Lower leg skin (tissue), 4 donors: ENCODE measurements at regions not wholly inside any gene's neighbourhood (a gene's known extent, or its start where the extent isn't known, plus 50 kb on each side); places are given as distances from the start of the nearest gene placed in this dataset.

Experiments used
- DNase-seq, 2 donors: peaks; one replicate each; pipeline ENCODE4 v3.0.0-alpha.2; 2019; ENCODE audit warnings: low spot score in 2 of 2
- H3K4me3 ChIP-seq: fragments of 200-600 bp; sonication (generic); 2 replicates; pipeline ENCODE4 v1.5.1; 2017; ENCODE audit warnings: mild to moderate bottlenecking, low read depth; ENCODE audit not compliant: poor library complexity, severe bottlenecking
- CTCF ChIP-seq, 3 donors: fragments of 450-650 bp; IDR thresholded peaks; one replicate each; pipeline ENCODE4 v1.5.1; 2016; ENCODE audit warnings: antibody characterized with exemption in 3 of 3, mild to moderate bottlenecking in 3 of 3, moderate library complexity in 2 of 3
- POLR2A ChIP-seq, 2 donors: fragments of 450-650 bp; IDR thresholded peaks; one replicate each; pipeline ENCODE4 v1.6.1; 2016 to 2017; ENCODE audit warnings: antibody characterized with exemption in 2 of 2, mild to moderate bottlenecking in 1 of 2, moderate library complexity in 1 of 2
- WGBS, 2 donors: methylation state at CpG; one replicate each; pipeline ENCODE4 v1.1.5; 2018; 5-methylcytosine and 5-hydroxymethylcytosine counted together
- intact Hi-C: fragments of 100-400 bp; cut with DNase I; formaldehyde crosslinking; loops from one replicate; pipeline ENCODE4 v1.15.0; 2023; ENCODE audit warnings: low total_unique reads

- intact Hi-C loops: no loop called here
- no peak for DNase-seq
- TF ChIP-seq CTCF (IDR thresholded peaks at IDR 0.05): no peak
These were observed 155.4 kb upstream of the PLEKHG7 start for GRCh38 chr12:92547420-92547819.

GRCh38 chr12:92546635-92547348, 156.0 kb upstream of the PLEKHG7 start:
- no peak overlapping the region for H3K4me3 ChIP-seq
- TF ChIP-seq POLR2A (IDR thresholded peaks at IDR 0.05): no peak
- TF ChIP-seq CTCF (IDR thresholded peaks at IDR 0.05): no peak
- intact Hi-C loops: no loop called here
- no peak for DNase-seq
- WGBS, 2 donors: 72 to 86% methylated on average over 2 of the region's 2 CpGs

More at GRCh38 chr12:92547420-92547819, 155.4 kb upstream of the PLEKHG7 start:
- 88 to 100% methylated on average over 3 of the region's 3 CpGs for WGBS, 2 donors
- H3K4me3 ChIP-seq: no peak overlapping the region

- intact Hi-C loops: no loop called here
- no peak for DNase-seq
- TF ChIP-seq POLR2A (IDR thresholded peaks at IDR 0.05): no peak
- TF ChIP-seq CTCF (IDR thresholded peaks at IDR 0.05): no peak
- WGBS, 2 donors: 89 to 92% methylated on average over 3 of the region's 3 CpGs
- no peak overlapping the region for H3K4me3 ChIP-seq
These were observed 156.5 kb upstream of the PLEKHG7 start for GRCh38 chr12:92546259-92546634.

- no peak for TF ChIP-seq CTCF (IDR thresholded peaks at IDR 0.05)
- no peak for TF ChIP-seq POLR2A (IDR thresholded peaks at IDR 0.05)
- intact Hi-C loops: no loop called here
- 60 to 77% methylated on average over 6 of the region's 6 CpGs for WGBS, 2 donors
- no peak overlapping the region for H3K4me3 ChIP-seq
- no peak for DNase-seq
These were observed 158.5 kb upstream of the PLEKHG7 start for GRCh38 chr12:92544322-92544721.

- intact Hi-C loops: no loop called here
- no peak overlapping the region for H3K4me3 ChIP-seq
- TF ChIP-seq POLR2A (IDR thresholded peaks at IDR 0.05) (no peak), CTCF (IDR thresholded peaks at IDR 0.05) (no peak)
- 57 to 70% methylated on average over 4 of the region's 4 CpGs for WGBS, 2 donors
- no peak for DNase-seq
These were observed 158.9 kb upstream of the PLEKHG7 start for GRCh38 chr12:92543840-92544239.

- TF ChIP-seq CTCF (IDR thresholded peaks at IDR 0.05) (no peak), POLR2A (IDR thresholded peaks at IDR 0.05) (no peak)
- WGBS, 2 donors: 4 to 20% methylated on average over 1 of the region's 1 CpG
- no peak for DNase-seq
- intact Hi-C loops: no loop called here
- H3K4me3 ChIP-seq: no peak overlapping the region
These were observed 159.4 kb upstream of the PLEKHG7 start for GRCh38 chr12:92543359-92543758.
